ENCODE measurements at regions not wholly inside any gene's neighbourhood (a gene's known extent, or its start where the extent isn't known, plus 50 kb on each side); places are given as distances from the start of the nearest gene placed in this dataset.

DNA sequence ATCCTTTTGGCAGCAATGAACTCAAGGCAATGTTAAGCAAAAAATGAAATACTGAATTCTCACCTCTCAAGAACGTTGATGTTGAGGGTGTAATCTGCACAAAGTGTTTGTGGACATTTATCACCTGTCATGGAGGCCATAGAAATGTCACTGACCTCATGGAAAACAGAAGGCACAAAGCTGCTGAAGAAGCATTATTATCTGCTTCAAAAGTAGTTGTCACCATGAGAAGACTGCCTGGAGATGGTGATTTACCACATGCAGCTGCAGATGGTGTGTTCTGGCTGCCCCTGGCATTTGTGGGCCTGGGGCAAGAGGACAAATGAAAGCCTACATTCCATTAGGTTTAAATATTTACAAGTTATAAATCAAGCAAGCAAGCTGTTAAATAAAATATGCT lies 116.8 kb upstream of the RPS6KA3 start:
- DNase-seq (ENCODE audit: low read depth), result no peak
- TF ChIP-seq, protein P1, sequence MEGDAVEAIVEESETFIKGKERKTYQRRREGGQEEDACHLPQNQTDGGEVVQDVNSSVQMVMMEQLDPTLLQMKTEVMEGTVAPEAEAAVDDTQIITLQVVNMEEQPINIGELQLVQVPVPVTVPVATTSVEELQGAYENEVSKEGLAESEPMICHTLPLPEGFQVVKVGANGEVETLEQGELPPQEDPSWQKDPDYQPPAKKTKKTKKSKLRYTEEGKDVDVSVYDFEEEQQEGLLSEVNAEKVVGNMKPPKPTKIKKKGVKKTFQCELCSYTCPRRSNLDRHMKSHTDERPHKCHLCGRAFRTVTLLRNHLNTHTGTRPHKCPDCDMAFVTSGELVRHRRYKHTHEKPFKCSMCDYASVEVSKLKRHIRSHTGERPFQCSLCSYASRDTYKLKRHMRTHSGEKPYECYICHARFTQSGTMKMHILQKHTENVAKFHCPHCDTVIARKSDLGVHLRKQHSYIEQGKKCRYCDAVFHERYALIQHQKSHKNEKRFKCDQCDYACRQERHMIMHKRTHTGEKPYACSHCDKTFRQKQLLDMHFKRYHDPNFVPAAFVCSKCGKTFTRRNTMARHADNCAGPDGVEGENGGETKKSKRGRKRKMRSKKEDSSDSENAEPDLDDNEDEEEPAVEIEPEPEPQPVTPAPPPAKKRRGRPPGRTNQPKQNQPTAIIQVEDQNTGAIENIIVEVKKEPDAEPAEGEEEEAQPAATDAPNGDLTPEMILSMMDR (IDR thresholded peaks at IDR 0.05; ENCODE audit: control insufficient read depth, extremely low read depth, insufficient read depth), result no peak
- no peak overlapping the region for H3K4me3 ChIP-seq (ENCODE audit: low read depth, low read length)

DNA sequence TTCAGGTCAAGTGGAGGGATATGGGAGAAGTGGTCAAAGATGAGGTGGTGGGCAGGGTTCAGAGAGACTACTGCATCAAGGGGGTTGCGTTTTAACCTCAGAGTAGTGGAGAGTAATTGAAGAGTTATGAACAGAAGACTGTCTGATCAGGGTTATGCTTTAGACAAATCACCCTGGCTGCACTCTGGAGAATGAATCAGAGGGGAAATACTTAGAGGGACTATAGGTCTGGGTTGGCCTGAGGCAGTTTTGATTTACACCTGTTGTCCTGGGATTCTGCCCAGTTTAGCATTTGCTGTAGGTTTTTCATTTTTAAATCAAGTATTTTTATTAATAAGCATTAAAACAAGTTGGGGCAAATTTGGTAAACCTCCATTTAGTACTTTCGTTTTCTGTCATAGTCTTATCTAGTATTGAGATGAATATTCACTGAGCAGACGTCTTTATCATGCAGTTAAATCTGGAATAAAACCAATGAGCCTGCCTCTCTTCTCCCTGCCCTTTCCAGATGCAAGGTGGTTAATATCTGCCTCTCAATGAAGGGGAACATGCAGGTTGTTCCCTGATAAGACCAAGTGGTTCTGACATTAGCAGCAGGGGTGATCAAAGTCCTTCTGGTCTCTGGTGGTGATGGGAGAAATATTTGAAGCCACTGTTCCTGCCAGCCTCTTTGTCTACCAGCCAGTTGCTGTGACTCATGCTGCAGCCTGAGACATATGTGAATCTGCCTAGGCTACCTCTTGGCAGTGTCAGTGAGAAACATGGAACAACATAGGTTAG lies 116.0 kb upstream of the RPS6KA3 start:
- H3K4me3 ChIP-seq (ENCODE audit: low read depth, low read length), result no peak overlapping the region
- TF ChIP-seq, protein P1 (IDR thresholded peaks at IDR 0.05; ENCODE audit: control insufficient read depth, extremely low read depth, insufficient read depth), result no peak
- no peak for DNase-seq (ENCODE audit: low read depth)

DNA sequence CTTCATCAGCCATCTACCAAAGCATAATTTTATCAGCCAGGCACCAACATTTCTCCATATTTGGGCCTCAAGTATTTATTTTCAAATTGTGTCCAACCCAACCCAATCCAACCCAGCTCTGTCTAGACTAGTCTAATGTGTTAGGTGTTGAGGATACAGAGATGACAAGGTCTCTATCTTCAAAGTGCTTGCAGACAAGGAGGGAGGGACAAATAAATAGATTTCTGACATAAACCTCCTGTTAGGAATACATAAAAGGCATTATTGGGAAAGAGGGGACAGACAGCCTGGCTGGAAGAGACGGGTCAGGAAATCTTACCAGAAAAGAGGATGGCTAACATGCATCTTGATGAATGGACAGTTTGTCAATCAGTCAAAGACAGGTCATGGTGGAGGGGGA lies 115.4 kb upstream of the RPS6KA3 start:
- TF ChIP-seq, protein P1 (IDR thresholded peaks at IDR 0.05; ENCODE audit: control insufficient read depth, extremely low read depth, insufficient read depth), result no peak
- no peak for DNase-seq (ENCODE audit: low read depth)
- H3K4me3 ChIP-seq (ENCODE audit: low read depth, low read length), result no peak overlapping the region

DNA sequence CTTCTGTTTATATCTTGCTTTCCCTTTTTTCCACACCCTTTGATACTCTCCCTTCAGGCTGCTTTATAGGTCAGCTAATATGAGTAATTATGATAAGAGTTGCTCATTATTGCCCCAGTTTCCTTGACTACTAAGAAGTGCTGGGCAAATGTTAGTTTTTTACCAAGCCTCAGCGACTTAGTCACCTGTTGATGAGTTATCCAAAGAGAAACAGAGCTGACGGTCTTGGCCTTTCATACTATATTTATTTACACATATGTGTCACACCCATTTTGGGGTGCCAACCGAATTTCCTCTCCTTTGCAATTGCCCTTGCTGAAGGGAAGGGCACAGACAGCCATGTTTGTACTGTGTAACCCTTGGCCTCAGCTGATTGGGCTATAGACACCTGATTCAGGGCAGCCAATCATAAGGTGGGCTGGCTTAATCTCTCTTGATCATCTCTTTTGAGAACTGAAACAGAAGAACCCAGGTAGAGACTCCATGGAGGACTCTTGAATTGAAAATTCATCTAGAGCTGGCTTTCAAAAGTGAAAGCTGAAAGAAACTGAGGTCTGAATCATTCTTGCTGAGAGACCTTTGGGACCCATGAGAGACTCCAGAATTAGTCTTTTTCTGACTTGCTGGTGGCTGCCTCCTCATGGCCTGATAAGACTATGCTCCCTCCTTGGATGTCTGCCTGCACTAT lies 111.7 kb upstream of the RPS6KA3 start:
- DNase-seq (ENCODE audit: low read depth), result no peak
- no peak overlapping the region for H3K4me3 ChIP-seq (ENCODE audit: low read depth, low read length)
- TF ChIP-seq, protein P1 (IDR thresholded peaks at IDR 0.05; ENCODE audit: control insufficient read depth, extremely low read depth, insufficient read depth), result no peak

DNA sequence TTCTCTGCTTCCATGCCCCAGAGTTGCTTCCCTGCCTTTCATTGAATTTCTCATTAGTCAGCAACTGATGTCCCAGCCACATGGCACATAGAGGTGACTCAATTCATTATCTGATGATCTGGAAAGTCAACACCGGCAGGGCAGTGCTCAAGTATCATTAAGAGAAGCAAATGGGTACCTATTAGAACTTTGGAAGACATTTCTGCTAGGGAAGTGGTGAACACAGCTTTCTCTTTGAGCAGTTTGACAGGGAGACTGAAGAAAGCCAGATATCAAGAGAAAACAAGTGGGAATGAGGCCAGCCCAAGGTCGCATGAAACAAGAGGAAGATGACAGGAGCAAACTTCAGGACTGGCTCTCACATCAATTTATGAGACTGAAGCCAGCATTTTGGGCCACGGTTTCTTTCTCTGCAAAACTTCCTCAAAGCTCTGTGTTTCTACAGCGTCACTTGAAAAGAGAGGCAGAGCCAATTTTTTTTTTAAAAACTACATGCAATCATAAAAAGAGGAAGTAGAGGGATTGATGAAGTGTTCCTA lies 108.3 kb upstream of the RPS6KA3 start:
- no peak for DNase-seq (ENCODE audit: low read depth)
- TF ChIP-seq, protein P1 (IDR thresholded peaks at IDR 0.05; ENCODE audit: control insufficient read depth, extremely low read depth, insufficient read depth), result no peak

DNA sequence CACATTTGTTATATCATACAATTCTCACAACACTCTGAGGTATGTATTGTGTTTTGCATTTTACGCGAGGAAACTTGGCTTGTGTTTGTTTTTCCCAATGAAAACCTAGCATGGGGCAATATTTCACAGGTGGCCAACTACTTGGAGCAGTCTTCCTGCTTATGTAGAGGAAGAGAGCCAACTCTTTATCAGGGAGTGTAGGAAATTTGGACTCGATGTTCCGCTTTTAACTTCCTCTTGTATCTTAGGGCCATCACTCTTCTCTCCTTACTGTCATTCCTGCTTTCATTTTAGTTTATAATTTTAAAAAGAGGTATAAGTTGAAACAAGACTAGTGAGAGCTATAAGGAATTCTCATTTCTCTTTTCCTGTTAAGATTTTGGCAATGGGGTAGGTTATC lies 107.7 kb upstream of the RPS6KA3 start:
- peak; percentile 59 for DNase-seq (ENCODE audit: low read depth)
- TF ChIP-seq, protein P1 (IDR thresholded peaks at IDR 0.05; ENCODE audit: control insufficient read depth, extremely low read depth, insufficient read depth), result no peak
- no peak overlapping the region for H3K4me3 ChIP-seq (ENCODE audit: low read depth, low read length)

More for the DNA sequence above, 108.3 kb upstream of the RPS6KA3 start:
- no peak overlapping the region for H3K4me3 ChIP-seq (ENCODE audit: low read depth, low read length)
